ENCODE measurements at regions not wholly inside any gene's neighbourhood (a gene's known extent, or its start where the extent isn't known, plus 50 kb on each side); places are given as distances from the start of the nearest gene placed in this dataset.

GRCh38 chr11:80196932-80197554, 756.2 kb upstream of the TENM4 start:
- Histone ChIP-seq H3K4me3 (no peak overlapping the region), H3K27me3 (no peaks in the 10 kb centered on the region), H3K36me3 (replicated peaks in 1 of 2) (no peaks in the 10 kb centered on the region), H3K4me1 (replicated peaks in 1 of 2) (no peaks in the 10 kb centered on the region), H3K9me3 (replicated peaks in 1 of 3) (no peaks in the 10 kb centered on the region), H3K27ac (no peak overlapping the region)
- TF ChIP-seq, protein P1, sequence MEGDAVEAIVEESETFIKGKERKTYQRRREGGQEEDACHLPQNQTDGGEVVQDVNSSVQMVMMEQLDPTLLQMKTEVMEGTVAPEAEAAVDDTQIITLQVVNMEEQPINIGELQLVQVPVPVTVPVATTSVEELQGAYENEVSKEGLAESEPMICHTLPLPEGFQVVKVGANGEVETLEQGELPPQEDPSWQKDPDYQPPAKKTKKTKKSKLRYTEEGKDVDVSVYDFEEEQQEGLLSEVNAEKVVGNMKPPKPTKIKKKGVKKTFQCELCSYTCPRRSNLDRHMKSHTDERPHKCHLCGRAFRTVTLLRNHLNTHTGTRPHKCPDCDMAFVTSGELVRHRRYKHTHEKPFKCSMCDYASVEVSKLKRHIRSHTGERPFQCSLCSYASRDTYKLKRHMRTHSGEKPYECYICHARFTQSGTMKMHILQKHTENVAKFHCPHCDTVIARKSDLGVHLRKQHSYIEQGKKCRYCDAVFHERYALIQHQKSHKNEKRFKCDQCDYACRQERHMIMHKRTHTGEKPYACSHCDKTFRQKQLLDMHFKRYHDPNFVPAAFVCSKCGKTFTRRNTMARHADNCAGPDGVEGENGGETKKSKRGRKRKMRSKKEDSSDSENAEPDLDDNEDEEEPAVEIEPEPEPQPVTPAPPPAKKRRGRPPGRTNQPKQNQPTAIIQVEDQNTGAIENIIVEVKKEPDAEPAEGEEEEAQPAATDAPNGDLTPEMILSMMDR (IDR thresholded peaks at IDR 0.05): no peak
- no peak for TF ChIP-seq POLR2A (IDR thresholded peaks at IDR 0.05)
- intact Hi-C loops (cut with DNase I): no loop called here
- DNase-seq: no peak
- WGBS, 4 donors: 85 to 95% (median 91%) methylated on average over 4 of the region's 4 CpGs

DNA sequence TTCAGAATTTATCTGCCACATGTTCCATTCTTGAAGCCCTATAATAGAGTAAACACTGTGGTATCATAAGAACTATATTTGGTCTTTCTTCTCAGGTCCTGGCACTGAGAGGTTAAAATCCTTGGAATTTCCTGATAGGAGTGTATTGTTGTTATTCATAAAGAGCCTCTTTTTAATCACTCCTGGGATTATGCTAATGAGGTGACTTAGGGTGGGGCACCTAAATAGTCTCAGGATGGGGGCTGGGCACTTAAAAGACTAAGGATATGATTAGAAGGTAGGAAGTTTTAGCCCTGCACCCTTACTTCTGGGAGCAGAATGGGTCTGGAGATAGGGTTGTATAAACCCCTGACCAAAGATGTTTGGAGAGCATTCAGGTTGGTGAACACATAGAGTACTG, 755.2 kb upstream of the TENM4 start:
- TF ChIP-seq POLR2A (IDR thresholded peaks at IDR 0.05): no peak
- TF ChIP-seq, protein P1 (IDR thresholded peaks at IDR 0.05): no peak
- no peak overlapping the region for H3K4me3 ChIP-seq
- no peaks in the 10 kb centered on the region for H3K27me3 ChIP-seq
- H3K27ac ChIP-seq: no peak overlapping the region
- no peaks in the 10 kb centered on the region for H3K36me3 ChIP-seq (replicated peaks in 1 of 2)
- no peaks in the 10 kb centered on the region for H3K9me3 ChIP-seq (replicated peaks in 1 of 3)
- H3K4me1 ChIP-seq (replicated peaks in 1 of 2): no peaks in the 10 kb centered on the region
- no peak for DNase-seq
- intact Hi-C loops (cut with DNase I): no loop called here

GRCh38 chr11:80194625-80195024, 753.8 kb upstream of the TENM4 start:
- Histone ChIP-seq H3K27me3 (no peaks in the 10 kb centered on the region), H3K36me3 (replicated peaks in 1 of 2) (no peaks in the 10 kb centered on the region), H3K9me3 (replicated peaks in 1 of 3) (no peaks in the 10 kb centered on the region), H3K4me1 (replicated peaks in 1 of 2) (no peaks in the 10 kb centered on the region), H3K27ac (no peak overlapping the region), H3K4me3 (no peak overlapping the region)
- intact Hi-C loops (cut with DNase I): no loop called here
- DNase-seq: no peak
- TF ChIP-seq POLR2A (IDR thresholded peaks at IDR 0.05): no peak
- TF ChIP-seq, protein P1 (IDR thresholded peaks at IDR 0.05): no peak
- WGBS, 4 donors: 51 to 62% (median 58%) methylated on average over 1 of the region's 1 CpG

GRCh38 chr11:80194016-80194415, 753.2 kb upstream of the TENM4 start:
- H3K9me3 ChIP-seq (replicated peaks in 1 of 3): no peaks in the 10 kb centered on the region
- DNase-seq: no peak
- no peaks in the 10 kb centered on the region for H3K4me1 ChIP-seq (replicated peaks in 1 of 2)
- H3K36me3 ChIP-seq (replicated peaks in 1 of 2): no peaks in the 10 kb centered on the region
- H3K27ac ChIP-seq: no peak overlapping the region
- intact Hi-C loops (cut with DNase I): no loop called here
- no peak overlapping the region for H3K4me3 ChIP-seq
- no peaks in the 10 kb centered on the region for H3K27me3 ChIP-seq
- TF ChIP-seq, protein P1 (IDR thresholded peaks at IDR 0.05): no peak
- no peak for TF ChIP-seq POLR2A (IDR thresholded peaks at IDR 0.05)
- 65 to 82% (median 75%) methylated on average over 1 of the region's 1 CpG for WGBS, 4 donors

Data from adrenal gland (tissue), 9 donors.